Type B pancreatic cell (in vitro differentiated cells): ENCODE measurements at regions not wholly inside any gene's neighbourhood (a gene's known extent, or its start where the extent isn't known, plus 50 kb on each side); places are given as distances from the start of the nearest gene placed in this dataset.
"Not testable (repeated sequence)": the region's sequence is repeated elsewhere in the genome, so short reads cannot be mapped to it uniquely, and the experiment has no call there.

Experiments
- DNase-seq: peaks from one replicate; pipeline ENCODE4 v3.0.0; 2021; ENCODE audit warnings: mixed read lengths; ENCODE audit not compliant: unreplicated experiment; ENCODE audit errors: extremely low spot score
- H3K27ac Mint-ChIP-seq: 2 replicates; pipeline ENCODE4 v1.8.0; 2021; ENCODE audit warnings: mild to moderate bottlenecking, mixed read lengths
- H3K27me3 Mint-ChIP-seq: 2 replicates; pipeline ENCODE4 v1.8.0; 2021; ENCODE audit warnings: mixed read lengths
- H3K36me3 Mint-ChIP-seq: 2 replicates; pipeline ENCODE4 v1.8.0; 2021; ENCODE audit warnings: mixed read lengths
- H3K4me1 Mint-ChIP-seq: one replicate; pipeline ENCODE4 v1.8.0; 2021; ENCODE audit warnings: mixed read lengths; ENCODE audit not compliant: unreplicated experiment
- H3K4me3 Mint-ChIP-seq: 2 replicates; pipeline ENCODE4 v1.8.0; 2021; ENCODE audit warnings: mild to moderate bottlenecking, mixed read lengths
- H3K9me3 Mint-ChIP-seq: 2 replicates; pipeline ENCODE4 v1.8.0; 2021; ENCODE audit warnings: mixed read lengths
- TF ChIP-seq, protein P1 (sequence below): fragments of 200-600 bp; sonication (generic); conservative IDR thresholded peaks from 2 replicates; pipeline ENCODE4 v1.5.0; 2021; ENCODE audit warnings: antibody characterized with exemption, mild to moderate bottlenecking

DNA sequence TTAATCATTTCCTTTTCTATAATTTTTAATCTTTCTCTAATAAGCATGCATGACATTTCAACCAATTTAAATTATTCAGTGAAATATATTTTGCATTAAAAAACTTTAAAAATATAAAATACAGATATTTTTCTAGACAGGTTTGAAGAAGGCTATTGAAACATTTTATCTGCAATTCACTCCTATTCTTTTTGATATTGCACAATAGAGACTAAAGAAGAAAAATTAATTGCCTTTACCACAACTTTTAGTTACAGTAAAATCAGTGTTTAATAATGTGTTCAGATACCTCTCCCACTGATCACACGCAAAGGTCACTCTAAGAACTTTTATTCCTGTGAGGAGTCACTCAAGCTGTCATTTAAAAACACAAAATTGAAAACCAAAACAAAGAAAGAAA is 1416.7 kb downstream of the FSCB start:
- TF ChIP-seq, protein P1, sequence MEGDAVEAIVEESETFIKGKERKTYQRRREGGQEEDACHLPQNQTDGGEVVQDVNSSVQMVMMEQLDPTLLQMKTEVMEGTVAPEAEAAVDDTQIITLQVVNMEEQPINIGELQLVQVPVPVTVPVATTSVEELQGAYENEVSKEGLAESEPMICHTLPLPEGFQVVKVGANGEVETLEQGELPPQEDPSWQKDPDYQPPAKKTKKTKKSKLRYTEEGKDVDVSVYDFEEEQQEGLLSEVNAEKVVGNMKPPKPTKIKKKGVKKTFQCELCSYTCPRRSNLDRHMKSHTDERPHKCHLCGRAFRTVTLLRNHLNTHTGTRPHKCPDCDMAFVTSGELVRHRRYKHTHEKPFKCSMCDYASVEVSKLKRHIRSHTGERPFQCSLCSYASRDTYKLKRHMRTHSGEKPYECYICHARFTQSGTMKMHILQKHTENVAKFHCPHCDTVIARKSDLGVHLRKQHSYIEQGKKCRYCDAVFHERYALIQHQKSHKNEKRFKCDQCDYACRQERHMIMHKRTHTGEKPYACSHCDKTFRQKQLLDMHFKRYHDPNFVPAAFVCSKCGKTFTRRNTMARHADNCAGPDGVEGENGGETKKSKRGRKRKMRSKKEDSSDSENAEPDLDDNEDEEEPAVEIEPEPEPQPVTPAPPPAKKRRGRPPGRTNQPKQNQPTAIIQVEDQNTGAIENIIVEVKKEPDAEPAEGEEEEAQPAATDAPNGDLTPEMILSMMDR, result no peak
- H3K4me3 Mint-ChIP-seq, result no peak overlapping the region
- no peak for DNase-seq
- H3K27me3 Mint-ChIP-seq, result no peaks in the 10 kb centered on the region
- H3K9me3 Mint-ChIP-seq, result no peaks in the 10 kb centered on the region
- H3K36me3 Mint-ChIP-seq, result no peaks in the 10 kb centered on the region
- H3K27ac Mint-ChIP-seq, result no peak overlapping the region
- H3K4me1 Mint-ChIP-seq, result no peaks in the 10 kb centered on the region

DNA sequence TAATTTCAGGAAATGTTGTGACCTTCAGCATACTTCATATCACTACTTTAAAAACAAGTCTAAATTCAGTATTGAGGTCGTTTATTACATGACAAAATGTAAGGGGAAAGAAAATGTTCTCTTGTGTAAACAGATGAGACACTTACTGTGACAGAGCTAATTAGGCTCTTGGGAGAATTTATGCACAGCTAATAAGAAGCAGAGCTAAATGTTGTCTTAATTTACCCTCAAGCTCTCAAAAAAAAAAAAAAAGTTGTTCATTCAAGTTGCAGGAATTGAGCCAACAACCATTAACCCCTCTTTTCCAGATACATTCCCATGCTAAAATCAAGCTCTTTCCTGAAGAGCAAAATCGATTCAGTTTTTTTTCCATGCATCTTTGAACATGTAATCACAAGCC is 1419.4 kb downstream of the FSCB start:
- Mint-ChIP-seq H3K9me3 (no peaks in the 10 kb centered on the region), H3K36me3 (no peaks in the 10 kb centered on the region), H3K27ac (no peak overlapping the region), H3K4me3 (no peak overlapping the region), H3K4me1 (no peaks in the 10 kb centered on the region), H3K27me3 (no peaks in the 10 kb centered on the region)
- DNase-seq, result no peak
- TF ChIP-seq, protein P1, result no peak

DNA sequence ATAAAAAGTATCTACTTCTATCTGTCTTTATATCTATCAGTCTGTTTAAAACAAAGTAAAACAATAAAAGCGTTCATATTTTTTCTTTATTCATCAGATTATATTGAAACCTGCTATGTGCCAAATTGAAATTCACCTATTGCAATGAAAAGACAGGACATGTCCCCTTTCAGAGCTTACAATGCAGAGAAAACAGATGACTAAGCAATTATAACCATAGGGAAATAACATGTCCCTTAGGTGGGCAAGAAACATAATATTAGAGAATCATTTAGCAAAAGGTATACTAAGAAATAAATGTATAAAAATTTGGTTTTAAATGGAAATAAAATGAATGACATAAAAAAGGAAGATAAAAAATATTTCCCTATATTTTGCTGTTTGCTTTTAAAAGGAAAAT is 1421.3 kb downstream of the FSCB start:
- no peak overlapping the region for H3K4me3 Mint-ChIP-seq
- H3K27ac Mint-ChIP-seq, result no peak overlapping the region
- no peaks in the 10 kb centered on the region for H3K4me1 Mint-ChIP-seq
- no peaks in the 10 kb centered on the region for H3K9me3 Mint-ChIP-seq
- no peak for DNase-seq
- H3K27me3 Mint-ChIP-seq, result no peaks in the 10 kb centered on the region
- H3K36me3 Mint-ChIP-seq, result no peaks in the 10 kb centered on the region
- TF ChIP-seq, protein P1, result no peak

DNA sequence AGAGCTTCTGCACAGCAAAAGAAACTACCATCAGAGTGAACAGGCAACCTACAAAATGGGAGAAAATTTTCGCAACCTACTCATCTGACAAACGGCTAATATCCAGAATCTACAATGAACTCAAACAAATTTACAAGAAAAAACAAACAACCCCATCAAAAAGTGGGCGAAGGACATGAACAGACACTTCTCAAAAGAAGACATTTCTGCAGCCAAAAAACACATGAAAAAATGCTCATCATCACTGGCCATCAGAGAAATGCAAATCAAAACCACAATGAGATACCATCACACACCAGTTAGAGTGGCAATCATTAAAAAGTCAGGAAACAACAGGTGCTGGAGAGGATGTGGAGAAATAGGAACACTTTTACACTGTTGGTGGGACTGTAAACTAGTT is 1439.7 kb downstream of the FSCB start:
- not testable (repeated sequence) for H3K9me3 Mint-ChIP-seq, DNase-seq, H3K27ac Mint-ChIP-seq, H3K27me3 Mint-ChIP-seq, H3K36me3 Mint-ChIP-seq, H3K4me1 Mint-ChIP-seq, H3K4me3 Mint-ChIP-seq

DNA sequence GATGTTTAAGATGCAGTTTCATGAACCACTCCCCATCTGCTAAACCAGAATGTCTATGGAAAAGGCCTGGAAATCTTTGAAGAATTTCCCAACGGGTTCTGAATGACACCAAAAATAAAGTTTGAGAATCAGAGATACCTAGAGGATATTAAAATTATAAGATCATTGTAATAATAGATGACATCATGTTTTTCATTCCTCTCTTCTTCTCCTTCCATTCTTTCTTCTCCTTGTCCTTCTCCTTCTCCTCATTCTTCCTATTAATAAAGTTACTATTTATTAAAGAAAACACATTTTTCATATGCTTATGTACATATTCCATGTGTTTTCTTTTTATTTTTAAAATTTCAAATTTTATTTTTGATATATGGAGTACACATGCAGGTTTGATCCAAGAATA is 1449.4 kb downstream of the LRFN5 start:
- Mint-ChIP-seq H3K27me3 (no peaks in the 10 kb centered on the region), H3K4me3 (no peak overlapping the region), H3K36me3 (no peaks in the 10 kb centered on the region), H3K9me3 (no peaks in the 10 kb centered on the region), H3K4me1 (no peaks in the 10 kb centered on the region), H3K27ac (no peak overlapping the region)
- DNase-seq, result no peak
- TF ChIP-seq, protein P1, result no peak

DNA sequence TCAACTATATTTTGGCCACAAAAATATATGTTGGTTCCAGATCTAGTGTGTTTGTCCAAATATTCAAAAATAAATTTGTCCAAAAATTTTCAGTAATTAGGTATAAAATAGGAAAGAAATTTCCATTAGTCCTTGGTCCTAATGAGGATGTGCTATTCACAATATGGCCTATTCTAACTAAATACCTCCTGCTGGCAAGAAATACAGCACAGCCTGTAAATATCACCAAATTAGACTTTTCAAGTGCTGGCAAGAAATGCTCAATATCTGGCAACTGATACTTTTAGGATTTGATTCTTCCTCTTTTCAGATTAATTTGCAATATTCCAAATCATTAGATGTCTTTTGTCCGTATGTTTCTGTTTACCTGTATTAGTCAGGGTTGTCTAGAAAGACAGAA is 1446.2 kb downstream of the LRFN5 start:
- Mint-ChIP-seq H3K9me3 (no peaks in the 10 kb centered on the region), H3K27me3 (no peaks in the 10 kb centered on the region), H3K4me3 (no peak overlapping the region), H3K36me3 (no peaks in the 10 kb centered on the region), H3K27ac (no peak overlapping the region), H3K4me1 (no peaks in the 10 kb centered on the region)
- no peak for DNase-seq
- TF ChIP-seq, protein P1, result no peak
